DOHH2 (cell line): ENCODE measurements at regions not wholly inside any gene's neighbourhood (a gene's known extent, or its start where the extent isn't known, plus 50 kb on each side); places are given as distances from the start of the nearest gene placed in this dataset.

Experiments used
- H3F3A ChIP-seq: fragments of 200-600 bp; sonication (generic), shearing (Covaris generic); 2 replicates; pipeline ENCODE4 v1.6.0; 2016; ENCODE audit warnings: antibody characterized with exemption, mild to moderate bottlenecking; ENCODE audit not compliant: control insufficient read depth, insufficient read depth
- H3K27ac ChIP-seq: fragments of 200-600 bp; sonication (generic); 2 replicates; pipeline ENCODE4 v1.5.1; 2014; ENCODE audit warnings: low read depth, mild to moderate bottlenecking, low read length, moderate library complexity
- H3K27me3 ChIP-seq: fragments of 200-600 bp; sonication (generic); 2 replicates; pipeline ENCODE4 v1.6.1; 2014; ENCODE audit warnings: mild to moderate bottlenecking, low read length, mixed read lengths; ENCODE audit not compliant: control insufficient read depth
- H3K36me3 ChIP-seq: fragments of 200-600 bp; sonication (generic); 2 replicates; pipeline ENCODE4 v1.6.1; 2014; ENCODE audit warnings: mild to moderate bottlenecking, low read length, moderate library complexity, mixed read lengths; ENCODE audit not compliant: control insufficient read depth
- H3K4me1 ChIP-seq: fragments of 200-600 bp; sonication (generic); 2 replicates; pipeline ENCODE4 v1.6.1; 2014; ENCODE audit warnings: mild to moderate bottlenecking, low read length, mixed read lengths; ENCODE audit not compliant: control insufficient read depth
- H3K4me2 ChIP-seq: fragments of 200-600 bp; sonication (generic); 2 replicates; pipeline ENCODE4 v1.6.0; 2014; ENCODE audit warnings: mild to moderate bottlenecking, low read length, moderate library complexity
- H3K4me3 ChIP-seq: fragments of 200-600 bp; sonication (generic); 2 replicates; pipeline ENCODE4 v1.5.1; 2014; ENCODE audit warnings: mild to moderate bottlenecking, low read length, mixed read lengths
- H3K79me2 ChIP-seq: fragments of 200-600 bp; sonication (generic); 2 replicates; pipeline ENCODE4 v1.6.1; 2014; ENCODE audit warnings: mild to moderate bottlenecking, low read length, mixed read lengths; ENCODE audit not compliant: control insufficient read depth
- H3K9me2 ChIP-seq: fragments of 200-600 bp; sonication (generic); replicated peaks from 2 replicates; pipeline ENCODE4 v1.6.1; 2014; ENCODE audit warnings: mild to moderate bottlenecking, low read length, mixed read lengths; ENCODE audit not compliant: control insufficient read depth
- H3K9me3 ChIP-seq: fragments of 200-600 bp; sonication (generic); 2 replicates; pipeline ENCODE4 v1.6.1; 2014; ENCODE audit warnings: antibody characterized with exemption, low read length, mixed read lengths; ENCODE audit not compliant: control insufficient read depth, insufficient read depth
- H4K20me1 ChIP-seq: fragments of 200-600 bp; sonication (generic); 2 replicates; pipeline ENCODE4 v1.6.0; 2014; ENCODE audit warnings: low read depth, mild to moderate bottlenecking, antibody characterized with exemption, low read length, moderate library complexity; ENCODE audit not compliant: control insufficient read depth, insufficient read depth
- CTCF ChIP-seq: fragments of 200-600 bp; sonication (generic); IDR thresholded peaks from one replicate; pipeline ENCODE4 v1.5.1; 2014; ENCODE audit warnings: antibody characterized with exemption, mild to moderate bottlenecking, low read depth, low read length; ENCODE audit not compliant: poor library complexity, severe bottlenecking
- EZH2phosphoT487 ChIP-seq: fragments of 200-600 bp; sonication (generic); IDR thresholded peaks from 2 replicates; pipeline ENCODE4 v1.6.1; 2017; ENCODE audit warnings: borderline replicate concordance, mild to moderate bottlenecking, antibody characterized with exemption, low read length, moderate library complexity, mixed read lengths

- no peaks in the 10 kb centered on the region for H3F3A ChIP-seq
- H3K4me2 ChIP-seq: no peak overlapping the region
- no peak overlapping the region for H3K4me3 ChIP-seq
- H3K79me2 ChIP-seq: no peaks in the 10 kb centered on the region
- no peaks in the 10 kb centered on the region for H3K9me2 ChIP-seq
- no peaks in the 10 kb centered on the region for H4K20me1 ChIP-seq
- H3K27ac ChIP-seq: no peak overlapping the region
- TF ChIP-seq CTCF: no peak
- TF ChIP-seq EZH2phosphoT487: no peak
- H3K36me3 ChIP-seq: no peaks in the 10 kb centered on the region
- H3K9me3 ChIP-seq: no peaks in the 10 kb centered on the region
- no peaks in the 10 kb centered on the region for H3K4me1 ChIP-seq
- H3K27me3 ChIP-seq: no peaks in the 10 kb centered on the region
Measured at GRCh38 chr1:88462096-88462487, 222.0 kb upstream of the PKN2 start.

DNA sequence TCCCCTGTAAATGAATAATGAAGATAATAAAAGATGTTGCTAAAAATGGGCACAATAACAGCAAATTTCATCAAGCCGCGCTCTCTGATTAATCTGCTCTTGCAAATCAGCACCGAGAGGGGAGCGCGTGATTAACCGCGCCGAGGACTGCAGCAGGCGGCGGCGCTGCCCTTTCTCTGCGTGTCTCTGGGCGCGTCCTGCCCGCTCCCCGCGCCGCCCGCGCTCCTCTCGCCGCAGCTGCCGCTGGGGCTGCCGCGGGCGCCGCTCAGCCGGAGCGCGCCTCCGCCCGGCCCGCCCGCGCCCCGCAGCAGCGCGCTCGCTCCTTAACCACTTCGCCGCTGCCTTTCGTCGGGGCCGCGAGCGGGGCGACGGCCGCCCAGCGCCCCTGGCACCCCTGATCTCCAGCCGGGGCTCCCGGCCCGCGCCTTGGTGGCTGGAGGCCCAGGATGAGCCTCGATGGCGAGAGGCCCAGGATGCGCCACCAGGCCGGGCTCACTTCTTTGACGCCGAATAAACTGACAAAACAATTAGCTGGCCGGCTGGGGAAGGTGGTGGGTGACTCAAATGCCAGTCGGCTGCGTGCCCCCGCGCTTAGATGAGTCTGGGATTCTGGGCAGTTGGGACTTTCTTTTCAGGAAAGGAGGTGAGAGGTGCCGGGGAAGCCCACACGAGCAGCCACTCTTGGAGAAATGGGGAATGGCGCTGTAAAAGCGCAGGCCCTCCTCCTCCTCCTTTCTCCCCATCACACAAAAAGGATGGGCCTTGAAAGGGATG, 221.4 kb upstream of the PKN2 start:
- no peak overlapping the region for H3K4me2 ChIP-seq

GRCh38 chr1:88463401-88463985, 220.6 kb upstream of the PKN2 start:
- Histone ChIP-seq H4K20me1 (no peaks in the 10 kb centered on the region), H3K4me3 (no peak overlapping the region), H3K27me3 (no peaks in the 10 kb centered on the region), H3K4me2 (no peak overlapping the region), H3K9me3 (no peaks in the 10 kb centered on the region), H3K4me1 (no peaks in the 10 kb centered on the region), H3K36me3 (no peaks in the 10 kb centered on the region), H3K27ac (no peak overlapping the region), H3K9me2 (no peaks in the 10 kb centered on the region), H3F3A (no peaks in the 10 kb centered on the region), H3K79me2 (no peaks in the 10 kb centered on the region)
- TF ChIP-seq CTCF (no peak), EZH2phosphoT487 (no peak)

More for the DNA sequence above, 221.4 kb upstream of the PKN2 start:
- no peak overlapping the region for H3K27ac ChIP-seq
- H3K9me2 ChIP-seq: no peaks in the 10 kb centered on the region
- H3K4me1 ChIP-seq: no peaks in the 10 kb centered on the region
- H3K36me3 ChIP-seq: no peaks in the 10 kb centered on the region
- no peak for TF ChIP-seq CTCF
- no peak for TF ChIP-seq EZH2phosphoT487
- no peak overlapping the region for H3K4me3 ChIP-seq
- no peaks in the 10 kb centered on the region for H3K27me3 ChIP-seq
- no peaks in the 10 kb centered on the region for H3K9me3 ChIP-seq
- no peaks in the 10 kb centered on the region for H4K20me1 ChIP-seq
- H3F3A ChIP-seq: no peaks in the 10 kb centered on the region
- no peaks in the 10 kb centered on the region for H3K79me2 ChIP-seq
